ENCODE measurements at regions not wholly inside any gene's neighbourhood (a gene's known extent, or its start where the extent isn't known, plus 50 kb on each side); places are given as distances from the start of the nearest gene placed in this dataset.

GRCh38 chr1:191152776-191153175, 675.1 kb upstream of the BRINP3 start:
- TF ChIP-seq CTCF (conservative IDR thresholded peaks at IDR 0.05 in 1 of 2, IDR thresholded peaks at IDR 0.05 in 1 of 2; ENCODE audit: low read depth in 1 of 2, low read length in 2 of 2) (no peak), EZH2 (IDR thresholded peaks at IDR 0.05; ENCODE audit: low read length, missing control alignments) (no peak)

Data from fibroblast of lung (primary cell).